ENCODE measurements at regions not wholly inside any gene's neighbourhood (a gene's known extent, or its start where the extent isn't known, plus 50 kb on each side); places are given as distances from the start of the nearest gene placed in this dataset.
"Not testable (repeated sequence)": the region's sequence is repeated elsewhere in the genome, so short reads cannot be mapped to it uniquely, and the experiment has no call there.

DNA sequence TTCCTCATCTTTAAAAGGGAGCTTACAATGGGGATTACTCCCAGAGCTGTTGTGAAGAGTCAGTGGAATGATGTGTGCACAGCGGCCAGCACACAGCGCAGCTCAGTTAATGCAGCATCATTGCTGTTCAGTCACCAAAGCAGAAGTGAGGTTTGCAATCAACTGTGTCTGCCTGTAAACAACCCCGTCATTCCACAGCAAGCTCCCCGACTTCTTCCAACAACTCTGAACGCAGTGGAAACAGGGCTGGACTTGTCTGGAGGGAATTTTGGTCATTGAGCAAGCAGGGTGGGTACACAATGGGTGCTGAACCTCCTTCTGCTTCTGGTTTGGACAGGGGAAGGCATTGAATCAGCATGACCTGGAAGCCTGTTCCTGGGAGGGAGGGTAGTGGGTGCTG is 347.4 kb downstream of the PTPRU start:
- no peak for DNase-seq

DNA sequence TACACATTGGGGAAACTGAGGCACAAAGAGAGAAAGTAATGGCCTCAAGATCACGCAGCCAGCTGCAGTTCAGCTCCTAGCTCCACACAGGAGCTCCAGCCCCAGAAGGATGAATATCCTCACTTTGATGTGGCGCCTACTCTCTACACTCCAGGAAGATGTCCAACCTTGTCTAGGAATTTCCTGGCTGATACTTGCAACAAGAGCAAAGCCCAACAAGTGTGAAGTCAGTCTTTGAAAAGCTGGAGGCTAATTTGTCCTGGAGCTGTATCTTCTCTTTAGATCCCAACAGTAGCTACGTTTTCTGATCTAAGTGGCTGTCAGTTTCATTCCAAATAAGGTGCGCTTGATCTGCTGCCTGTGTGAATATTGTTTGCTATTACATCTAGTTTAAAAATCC is 344.9 kb downstream of the PTPRU start:
- DNase-seq = no peak

DNA sequence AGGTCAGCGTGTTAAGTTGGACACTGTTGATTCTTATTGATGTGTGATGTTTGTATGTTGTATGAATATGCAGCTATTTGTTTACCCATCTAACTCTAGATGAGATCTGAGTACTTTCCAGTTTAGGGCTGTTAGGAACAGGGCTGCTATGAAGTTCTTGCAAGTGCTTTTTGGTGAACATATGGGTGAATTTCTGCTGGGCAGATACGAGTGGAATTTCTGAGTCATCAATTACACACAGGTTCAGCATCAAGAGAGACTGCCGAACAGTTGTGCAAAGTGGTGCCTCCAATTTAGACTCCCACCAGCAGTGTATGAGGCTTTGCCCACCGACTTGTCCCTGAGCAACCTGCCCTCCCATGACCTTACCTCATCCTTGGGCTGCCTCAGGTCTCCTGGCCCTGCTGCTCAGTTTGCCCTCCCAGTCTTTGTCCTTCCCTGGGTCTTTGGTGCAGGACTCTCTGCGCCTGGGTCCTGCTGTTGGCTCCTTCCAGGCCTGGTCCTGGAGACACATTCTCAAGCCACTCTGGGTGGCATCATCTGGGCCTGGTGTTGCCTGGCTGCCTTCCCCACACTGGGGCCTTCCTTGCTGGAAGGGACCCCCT is 343.6 kb downstream of the PTPRU start:
- DNase-seq = no peak

DNA sequence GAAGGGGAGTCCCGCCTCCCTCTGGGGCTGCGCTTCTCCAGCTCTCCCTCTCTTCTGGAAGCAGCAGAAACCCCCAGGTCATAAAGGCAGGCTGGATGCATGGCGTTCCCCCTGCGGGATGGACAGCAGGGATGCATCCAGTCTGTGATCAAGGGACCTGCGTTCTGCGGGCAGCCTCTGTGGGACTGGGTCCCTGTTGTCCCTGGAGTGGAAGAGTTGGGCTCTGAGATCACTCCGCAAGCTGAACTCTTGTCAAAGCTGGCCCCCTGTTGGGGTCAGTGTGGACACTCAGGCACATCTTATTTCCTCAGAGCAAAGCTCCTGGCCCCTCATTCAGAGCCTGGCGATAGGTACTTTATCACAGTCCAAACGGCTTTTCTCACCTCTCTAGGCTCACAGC is 341.2 kb downstream of the PTPRU start:
- no peak for DNase-seq

DNA sequence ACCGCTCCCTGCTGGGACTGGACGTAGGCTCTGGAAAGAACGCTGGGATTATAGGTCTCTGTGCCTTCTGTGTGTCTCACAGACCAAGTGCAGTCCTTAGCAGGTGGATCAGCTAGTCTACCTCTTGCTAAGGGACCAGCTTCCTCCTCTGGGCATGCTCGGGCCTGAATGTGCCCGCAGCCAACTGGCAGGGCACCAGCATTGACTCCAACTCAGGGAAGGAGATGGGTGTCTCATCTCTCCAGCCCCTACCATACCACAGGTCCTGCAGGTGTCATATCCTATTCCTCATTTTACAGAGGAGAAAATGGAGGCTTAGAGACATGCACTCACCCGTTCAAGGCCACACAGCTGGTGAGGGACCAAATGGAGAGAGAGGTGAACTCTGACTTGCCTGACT is 340.2 kb downstream of the PTPRU start:
- DNase-seq = no peak

DNA sequence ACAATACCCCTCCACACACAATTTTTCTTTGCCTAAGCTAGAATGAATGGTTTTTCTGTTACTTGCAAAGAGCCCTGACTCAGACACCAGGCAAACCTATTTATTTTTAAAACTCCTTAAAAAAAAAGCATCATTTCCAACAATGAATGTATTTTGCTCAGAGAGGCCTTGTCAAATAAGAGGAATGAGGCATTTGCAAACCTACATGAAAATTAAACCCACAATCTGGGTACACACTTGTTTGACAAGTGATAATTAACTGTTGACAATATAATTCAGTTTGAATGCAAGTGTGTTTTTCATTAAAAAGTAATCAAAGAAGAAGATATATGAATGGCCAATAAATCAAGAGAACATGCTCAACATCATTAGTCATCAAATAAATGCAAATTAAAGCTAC is 339.5 kb downstream of the PTPRU start:
- DNase-seq = no peak

DNA sequence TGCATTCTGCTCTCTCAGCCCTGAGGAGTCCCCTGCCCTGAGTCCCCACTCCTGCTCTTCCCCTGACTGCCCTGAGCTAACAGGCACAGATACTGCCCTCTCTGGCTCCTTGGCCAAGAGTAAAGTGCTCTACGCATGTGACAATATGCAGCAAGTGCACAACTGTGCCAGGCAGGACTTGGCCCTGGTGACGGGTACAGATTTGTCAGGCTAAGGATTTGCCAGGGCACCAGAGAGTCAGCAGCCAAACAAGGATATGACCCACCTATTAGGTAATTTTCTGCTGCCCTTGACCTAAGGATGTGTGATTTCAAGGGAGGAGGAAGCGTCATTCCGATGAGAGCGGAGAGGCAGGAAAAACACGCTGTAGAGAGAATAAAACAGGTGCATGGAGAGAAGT is 339.0 kb downstream of the PTPRU start:
- no peak for DNase-seq

DNA sequence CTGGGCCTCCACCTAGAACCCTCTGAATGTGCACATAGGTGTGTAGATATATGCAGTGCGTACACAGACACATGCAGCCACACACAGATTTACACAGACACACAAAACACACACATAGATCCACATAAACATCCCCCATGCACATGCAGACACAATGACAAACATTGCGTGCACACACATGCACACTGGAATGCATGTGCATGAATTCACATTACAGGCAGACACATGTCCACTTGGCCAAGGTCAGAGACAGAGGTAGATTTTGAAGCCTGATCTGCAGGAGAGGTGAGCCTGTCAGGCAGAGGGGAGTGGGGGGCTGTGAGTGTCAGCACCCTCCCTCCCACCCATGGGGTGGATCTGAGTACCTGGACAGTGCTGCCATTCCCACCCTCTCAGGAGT is 338.5 kb downstream of the PTPRU start:
- no peak for DNase-seq

DNA sequence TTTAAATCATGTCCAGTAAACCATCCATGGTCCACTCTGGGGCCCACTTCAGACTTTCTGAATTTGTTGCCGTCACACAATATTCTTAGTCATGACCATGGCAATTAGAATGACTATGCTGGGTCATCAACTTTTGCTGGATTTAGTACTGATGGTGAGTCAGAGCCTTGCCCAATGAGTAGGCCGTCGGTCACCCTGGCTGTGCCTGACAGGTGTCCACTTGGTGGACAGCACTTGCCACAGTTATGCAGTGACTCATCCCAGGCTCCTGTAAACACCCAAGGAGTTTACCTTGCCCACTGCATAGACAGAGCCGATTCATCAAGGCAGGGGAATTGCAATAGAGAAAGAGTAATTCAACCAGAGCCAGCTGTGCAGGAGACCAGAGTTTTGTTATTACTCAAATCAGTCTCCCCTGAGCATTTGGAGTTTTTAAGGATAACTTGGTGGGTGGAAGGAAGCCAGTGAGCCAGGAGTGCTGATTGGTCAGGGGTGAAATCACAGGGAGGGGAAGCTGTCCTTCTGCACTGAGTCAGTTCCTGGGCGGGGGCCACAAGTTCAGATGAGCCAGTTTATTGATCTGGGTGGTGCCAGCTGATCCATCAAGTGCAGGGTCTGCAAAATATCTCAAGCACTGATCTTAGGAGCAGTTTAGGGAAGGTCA is 333.8 kb downstream of the PTPRU start:
- no peak for DNase-seq

DNA sequence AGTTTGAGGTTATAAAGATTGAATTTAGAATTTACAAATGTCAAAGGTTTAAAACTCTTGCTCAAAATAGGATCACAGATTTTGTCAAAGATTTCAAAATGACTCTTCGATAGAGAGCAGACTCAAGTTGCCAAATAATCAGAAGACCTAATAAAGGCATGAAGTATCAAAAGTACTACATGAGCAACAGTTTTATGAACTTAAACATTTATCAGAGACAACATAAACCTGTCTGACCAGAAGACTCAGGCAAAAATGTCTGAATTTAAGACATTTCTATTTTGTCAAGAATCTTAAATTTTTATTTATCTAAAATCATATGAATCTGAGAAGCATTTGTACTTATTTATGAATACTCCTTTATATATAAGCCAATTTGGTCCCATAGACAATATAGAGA is 330.9 kb downstream of the PTPRU start:
- DNase-seq = no peak

DNA sequence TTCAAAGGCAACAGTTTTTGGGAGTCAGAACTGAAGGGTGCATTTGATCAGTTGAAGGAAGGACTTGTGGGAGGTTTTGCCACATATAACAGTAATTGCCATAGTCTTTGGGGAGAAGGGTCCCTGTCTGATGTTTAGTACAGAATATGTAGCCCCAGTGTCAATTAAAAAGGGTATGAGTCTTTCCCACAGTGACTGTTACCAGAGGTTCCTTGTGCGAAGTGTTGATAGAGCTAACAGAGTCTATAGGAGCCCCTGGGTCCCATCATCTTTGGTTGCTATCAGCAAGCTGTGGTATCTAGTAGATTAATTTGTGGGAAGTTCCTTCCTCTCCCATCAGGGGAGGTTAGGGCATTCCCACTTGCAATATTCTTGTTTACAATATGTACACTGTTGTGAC is 329.2 kb downstream of the PTPRU start:
- no peak for DNase-seq

DNA sequence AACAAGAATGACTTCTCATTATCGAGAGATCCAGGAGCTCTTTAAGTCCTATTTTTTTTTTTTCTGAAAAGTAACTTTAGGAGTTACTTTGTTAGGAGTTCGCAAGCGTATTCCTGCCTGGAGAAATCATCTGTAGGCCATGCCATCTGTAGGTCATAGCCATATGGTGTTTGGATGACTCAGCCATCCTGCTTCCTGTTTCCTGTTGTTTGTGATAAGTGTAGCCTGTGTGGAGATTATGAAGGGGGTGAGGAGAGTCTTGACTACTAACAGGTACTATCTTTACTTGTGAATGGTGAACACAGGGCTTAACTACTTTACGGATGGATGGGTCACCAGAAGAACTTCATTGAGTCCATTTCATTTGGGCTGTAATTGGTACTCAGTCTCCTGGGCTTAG is 327.2 kb downstream of the PTPRU start:
- DNase-seq = no peak

DNA sequence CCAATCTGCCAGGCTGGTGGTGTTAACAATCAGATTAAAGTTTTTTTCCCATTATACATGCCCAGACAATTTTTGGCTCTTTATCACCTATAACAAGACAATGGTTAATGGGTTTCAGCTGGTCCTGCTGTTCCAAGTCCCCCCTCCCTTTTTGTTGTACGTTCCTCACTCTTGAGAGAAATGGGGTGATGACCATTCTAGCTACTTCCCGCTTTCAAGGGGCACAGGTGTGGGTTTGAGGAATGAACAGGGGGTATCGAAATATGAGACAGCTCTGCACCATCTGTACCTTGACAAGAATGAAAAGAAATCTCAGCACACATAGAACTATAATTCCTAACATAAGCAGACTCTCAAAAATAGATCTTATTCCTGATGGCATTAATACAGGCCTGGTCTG is 326.8 kb downstream of the PTPRU start:
- DNase-seq = no peak

DNA sequence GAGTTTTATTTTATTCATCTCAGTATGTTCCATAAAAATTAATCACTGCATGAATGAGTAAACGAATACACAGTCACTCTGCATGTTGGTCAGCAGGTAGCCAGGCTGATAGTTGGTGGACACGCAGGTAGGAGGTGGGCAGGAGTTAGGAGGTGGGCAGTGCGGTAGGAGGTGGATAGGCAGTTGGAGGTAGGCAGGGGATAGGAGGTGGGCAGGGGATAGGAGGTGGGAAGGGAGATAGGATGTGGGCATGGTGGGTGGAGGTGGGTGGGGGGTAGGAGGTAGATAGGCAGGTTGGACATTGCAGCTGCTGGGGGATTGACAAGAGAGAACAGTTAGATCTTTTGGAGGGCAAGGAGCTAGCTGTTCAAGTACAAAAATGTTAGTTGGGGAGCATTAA is 322.7 kb downstream of the PTPRU start:
- DNase-seq = no peak

DNA sequence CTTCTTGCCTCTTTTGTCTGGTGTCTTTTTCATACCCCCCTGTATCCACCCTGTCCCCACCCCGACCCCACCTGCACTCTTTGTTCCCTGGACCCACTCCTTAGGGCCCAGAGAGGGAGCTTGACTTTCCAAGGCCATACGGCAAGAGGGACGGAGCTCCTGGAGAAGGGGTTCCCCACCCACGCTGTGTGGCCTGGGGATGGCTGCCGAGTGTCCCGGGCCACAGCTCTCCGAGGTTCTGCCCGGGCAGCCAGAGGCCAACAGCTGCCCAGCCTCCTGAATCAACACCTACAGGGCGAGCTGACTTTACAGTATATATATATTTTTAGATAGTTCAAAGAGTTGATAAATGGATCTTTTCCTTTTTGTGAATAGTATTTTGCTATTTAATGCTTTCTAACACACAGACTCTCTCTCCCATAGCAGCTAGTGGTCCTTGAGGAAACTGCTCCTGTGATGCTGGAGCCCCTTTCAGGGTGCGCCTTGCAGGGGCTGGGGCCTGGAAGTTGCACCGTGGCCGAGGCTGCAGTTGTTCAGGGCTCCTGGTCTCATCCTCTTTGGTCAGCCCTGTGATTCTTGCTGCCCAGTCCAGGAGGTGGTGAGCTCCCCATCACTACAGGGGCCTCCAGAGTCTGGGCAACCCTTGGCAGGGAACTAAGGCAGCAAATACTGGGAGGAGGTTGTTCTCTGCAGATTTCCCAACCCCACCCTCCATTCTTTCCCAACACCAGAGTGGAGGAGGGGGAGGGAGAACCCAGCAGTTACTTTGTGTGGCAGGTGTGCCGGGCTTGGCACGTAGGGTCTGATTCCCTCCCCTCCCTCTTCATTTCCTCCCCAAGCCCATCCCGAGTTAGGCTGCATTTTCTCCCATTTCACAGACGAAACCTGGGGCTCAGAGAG is 321.6 kb downstream of the PTPRU start:
- DNase-seq = no peak

DNA sequence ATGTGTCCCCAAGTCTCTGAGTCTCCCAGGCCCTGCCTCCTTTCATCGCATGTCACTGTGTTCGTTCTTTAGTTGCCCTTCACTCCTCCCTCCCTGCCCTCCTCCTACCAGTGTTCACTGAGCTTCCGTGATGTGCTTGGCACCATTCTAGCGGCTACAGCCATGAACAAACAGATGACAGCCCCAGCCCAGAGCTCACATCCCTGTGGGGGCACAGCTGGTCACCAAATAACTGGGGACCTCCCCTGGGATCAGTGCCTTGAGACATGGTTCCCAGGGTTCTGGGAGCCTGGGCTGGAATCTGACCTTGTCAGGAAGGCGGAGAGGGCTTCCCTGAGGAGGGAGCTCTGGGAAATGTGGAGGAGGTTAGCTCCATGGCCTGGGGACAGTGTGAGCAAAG is 320.7 kb downstream of the PTPRU start:
- no peak for DNase-seq

DNA sequence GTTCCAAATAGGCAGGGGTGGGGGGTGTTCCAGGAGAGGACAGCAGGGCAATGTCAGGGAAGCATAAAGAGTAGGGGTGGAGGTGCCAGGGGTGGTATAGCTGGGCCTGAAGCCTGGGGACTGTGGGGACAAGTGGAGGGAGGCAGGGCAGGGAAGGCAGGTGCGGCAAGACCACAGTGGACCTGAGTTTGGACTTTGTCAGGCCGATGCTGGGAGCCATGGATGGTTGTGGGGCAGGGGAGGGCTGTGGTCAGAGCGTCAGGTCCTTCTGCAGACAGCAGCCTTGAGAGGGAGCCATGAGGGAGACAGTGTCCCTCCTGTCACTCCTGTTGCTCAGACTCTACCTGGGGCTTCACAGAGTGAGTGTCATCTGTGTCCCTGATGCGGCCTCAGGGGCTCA is 320.3 kb downstream of the PTPRU start:
- no peak for DNase-seq

DNA sequence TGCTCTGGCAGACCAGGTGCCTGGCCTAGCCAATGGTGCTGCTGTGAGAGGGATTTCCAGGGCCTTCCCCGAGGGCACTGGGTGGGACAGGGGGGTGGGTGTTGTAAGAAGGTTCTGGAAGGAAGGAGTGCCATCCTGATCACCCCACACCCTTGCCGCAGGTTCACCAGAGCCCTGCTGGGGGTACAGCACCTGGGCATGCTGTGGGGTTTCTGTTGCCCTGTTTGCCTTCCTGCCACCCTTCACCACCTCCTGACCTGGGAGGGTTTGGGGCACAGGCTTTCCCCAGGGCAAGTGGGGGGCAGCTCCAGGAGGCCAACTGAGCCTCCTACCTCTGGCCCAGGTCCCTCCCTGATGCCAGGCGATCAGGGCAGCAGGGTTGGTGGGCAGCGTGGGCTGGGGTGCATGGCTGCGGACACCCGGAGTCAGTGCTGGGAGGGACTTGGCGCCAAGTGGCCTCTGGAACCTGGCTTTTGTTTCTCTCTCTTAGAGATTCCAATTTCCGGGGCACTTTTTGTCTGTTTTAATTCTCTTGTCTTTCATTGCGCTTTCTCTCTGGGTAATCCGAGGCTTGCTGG is 318.8 kb downstream of the PTPRU start:
- DNase-seq = no peak

DNA sequence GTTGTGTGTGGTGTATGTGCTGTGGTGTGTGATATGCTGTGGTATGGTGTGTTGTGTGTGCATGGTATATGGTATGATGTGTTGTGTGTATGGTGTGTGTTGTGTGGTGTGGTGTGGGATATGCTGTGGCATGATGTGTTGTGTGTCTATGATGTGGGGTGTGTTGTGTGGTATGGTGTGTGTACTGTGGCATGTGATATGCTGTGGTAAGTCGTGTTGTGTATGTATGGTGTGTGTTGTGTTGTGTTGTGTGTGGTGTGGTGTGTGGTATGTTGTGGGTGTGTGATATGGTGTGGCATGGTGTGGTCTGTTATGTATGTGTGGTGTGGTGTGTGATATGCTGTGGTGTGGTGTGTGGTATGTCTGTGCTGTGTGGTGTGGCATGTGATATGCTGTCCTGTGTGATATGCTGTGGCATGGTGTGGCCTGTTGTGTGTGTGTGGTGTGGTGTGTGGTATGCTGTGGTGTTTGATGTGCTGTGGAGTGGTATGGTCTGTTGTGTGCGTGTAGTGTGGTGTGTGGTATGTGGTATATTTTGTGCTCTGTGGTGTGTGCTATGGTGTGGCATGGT is 318.0 kb downstream of the PTPRU start:
- no peak for DNase-seq

DNA sequence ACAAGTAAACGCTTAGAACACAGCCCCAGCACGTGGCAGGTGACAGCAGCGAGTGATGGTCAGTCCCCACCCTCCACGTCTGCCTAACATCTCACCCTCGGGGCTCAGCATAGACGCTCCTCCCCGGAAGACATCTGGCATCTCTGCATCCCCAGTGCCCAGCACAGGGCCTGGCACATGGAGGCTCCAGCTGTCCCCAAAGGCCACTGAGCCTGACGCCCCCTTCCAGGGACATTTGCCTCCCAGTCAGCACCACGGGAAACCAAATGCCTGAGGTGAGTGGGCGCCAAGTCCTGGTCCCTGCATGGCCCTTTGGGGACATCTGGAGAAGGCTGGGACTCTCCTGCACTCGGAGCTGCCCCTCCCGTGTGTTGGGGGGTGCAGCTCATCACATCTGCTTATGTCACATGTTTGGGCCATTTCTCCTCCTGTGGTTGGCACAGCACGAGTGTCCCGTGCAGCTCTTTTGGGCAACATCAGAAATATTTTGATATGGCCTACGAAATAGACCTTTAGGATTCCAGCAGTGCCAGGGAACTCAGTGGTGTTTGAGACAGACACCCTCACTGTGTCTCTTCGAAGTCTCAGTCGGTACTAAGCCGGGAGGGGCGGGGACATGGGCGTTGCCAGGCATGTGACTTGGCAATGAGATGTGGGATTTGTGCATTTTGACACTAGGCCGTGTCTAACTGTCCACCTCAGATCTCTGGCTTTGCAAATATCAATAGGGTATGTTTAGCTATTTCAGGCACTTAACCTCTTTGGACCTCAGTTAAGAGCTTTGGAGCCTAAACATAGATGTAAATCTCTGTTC is 315.0 kb downstream of the PTPRU start:
- no peak for DNase-seq

DNA sequence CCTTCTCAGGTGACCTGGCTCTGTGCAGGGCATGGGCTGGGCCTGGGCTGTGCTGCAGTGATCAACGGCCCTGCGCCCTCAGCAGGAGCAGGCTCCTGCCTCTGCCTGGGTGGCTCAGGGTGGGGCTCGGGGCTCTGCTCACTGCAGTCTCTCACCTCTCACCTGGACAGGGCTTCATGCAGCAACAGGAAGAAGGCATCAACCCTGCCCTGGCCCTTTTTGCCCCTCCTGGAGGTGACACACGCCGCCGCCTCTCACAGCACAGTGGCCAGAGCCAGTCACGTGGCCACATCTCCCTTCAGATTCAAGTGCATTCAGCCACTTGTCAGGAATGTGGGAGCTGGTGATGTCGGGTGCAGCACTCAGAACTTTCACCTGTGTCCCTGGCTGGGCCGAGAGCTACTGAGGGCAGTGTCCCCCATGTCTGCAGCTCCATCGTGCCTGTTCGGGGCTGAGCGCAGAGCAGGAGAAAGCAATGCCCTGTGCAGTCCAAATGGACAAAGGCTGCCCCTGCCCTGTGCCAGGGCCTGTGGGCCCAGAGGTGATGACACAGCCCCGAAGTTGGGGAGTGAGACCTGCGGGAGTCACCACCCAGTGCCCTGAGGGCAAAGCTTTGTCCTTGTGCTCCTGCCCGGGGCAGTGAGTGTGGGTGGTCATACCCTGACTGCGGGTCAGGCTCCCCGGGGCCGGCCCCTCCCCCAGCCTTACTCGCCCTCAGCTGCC is 314.0 kb downstream of the PTPRU start:
- DNase-seq = no peak

DNA sequence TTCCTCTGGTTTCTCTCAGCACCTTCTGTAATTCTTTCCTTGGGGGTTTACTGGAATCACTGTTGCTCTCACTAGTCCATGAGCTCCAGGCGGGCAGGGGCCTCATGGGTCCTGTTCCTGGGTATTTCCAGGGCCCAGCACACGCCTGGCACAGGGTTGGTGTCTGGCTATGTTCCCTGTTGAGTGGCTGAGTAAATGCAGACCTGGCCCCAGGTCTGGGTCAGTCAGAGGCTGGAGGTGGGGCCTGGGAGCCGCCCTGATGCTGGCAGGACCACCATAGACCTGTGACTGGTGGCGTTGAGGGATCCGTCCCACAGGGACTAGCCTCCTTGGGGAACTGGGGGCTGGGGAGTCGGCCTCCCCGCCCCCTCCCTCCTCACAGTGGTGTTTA is 313.4 kb downstream of the PTPRU start:
- not testable (repeated sequence) for DNase-seq
